GM18870 (cell line): ENCODE measurements at regions not wholly inside any gene's neighbourhood (a gene's known extent, or its start where the extent isn't known, plus 50 kb on each side); places are given as distances from the start of the nearest gene placed in this dataset.

ENCODE experiments used
- ATAC-seq: cut with Tn5 transposase; IDR thresholded peaks from one replicate; pipeline ENCODE4 v1.9.1; 2021; ENCODE audit warnings: moderate library complexity; ENCODE audit not compliant: unreplicated experiment

- no peak for ATAC-seq
Measured at GRCh38 chr15:69988541-69989225, 109.0 kb downstream of the TLE3 start.

DNA sequence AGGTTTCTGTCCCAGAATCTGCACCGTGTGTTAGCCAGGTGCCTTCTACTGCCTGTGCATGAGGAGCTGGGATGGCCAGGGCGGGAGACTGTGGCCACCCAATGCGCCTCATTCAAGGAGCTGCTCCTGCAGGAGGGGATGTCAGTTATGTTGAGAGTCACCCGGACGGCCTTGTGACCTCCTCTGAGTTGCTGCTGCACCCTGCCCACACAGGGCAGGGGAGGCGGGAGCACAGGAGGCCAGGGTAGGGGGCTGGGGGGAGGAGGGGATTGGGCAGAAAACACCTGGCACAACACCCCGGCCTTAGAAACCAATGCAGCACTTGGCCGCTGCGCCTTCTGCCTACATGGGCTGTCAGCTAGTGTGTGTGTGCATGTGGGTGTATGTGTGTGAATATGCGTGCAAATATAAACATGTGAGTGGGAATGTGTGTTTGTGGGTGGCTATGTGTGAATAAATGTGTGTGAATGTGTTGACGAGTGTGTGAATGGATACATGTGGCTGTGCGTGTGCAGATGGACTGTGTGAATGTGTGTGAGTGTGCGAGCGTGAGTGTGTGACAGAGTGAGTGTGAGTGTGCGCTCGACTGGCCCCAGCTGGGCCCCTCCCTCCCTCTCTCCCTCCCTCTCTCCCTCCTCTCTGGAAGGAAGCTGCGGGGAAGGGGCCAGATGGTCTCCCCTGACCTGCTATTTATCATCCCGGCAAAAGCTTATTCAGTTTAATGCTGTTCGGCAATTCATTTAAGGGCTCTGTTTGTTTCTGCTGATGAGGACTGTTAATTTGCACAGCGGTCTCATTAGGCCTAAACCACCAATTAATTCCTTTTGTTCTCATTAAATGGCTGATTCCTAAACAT, 106.9 kb downstream of the TLE3 start:
- no peak for ATAC-seq

- ATAC-seq, result no peak
Measured at GRCh38 chr15:69991551-69991980, 106.2 kb downstream of the TLE3 start.

GRCh38 chr15:69992348-69992747, 105.4 kb downstream of the TLE3 start:
- ATAC-seq, result no peak

GRCh38 chr15:69994429-69995205, 103.1 kb downstream of the TLE3 start:
- ATAC-seq, result no peak

- ATAC-seq, result no peak
Measured at GRCh38 chr15:69996321-69997160, 101.2 kb downstream of the TLE3 start.

DNA sequence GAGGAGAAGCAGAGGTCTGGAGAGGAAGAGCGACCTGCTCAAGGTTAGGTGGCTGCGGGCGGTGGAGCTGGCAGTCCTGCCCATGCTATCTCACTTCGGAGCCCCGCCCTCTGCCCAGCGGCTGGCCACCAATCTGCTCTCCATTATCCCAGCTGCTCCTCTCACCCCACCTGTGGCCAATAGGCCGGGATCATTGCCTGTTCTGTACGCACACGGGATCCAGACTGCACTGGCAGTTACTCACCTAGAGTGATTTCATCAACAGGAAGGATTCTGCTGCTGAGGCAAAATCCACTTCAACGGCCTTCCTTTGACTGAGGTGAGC, 100.6 kb downstream of the TLE3 start:
- no peak for ATAC-seq
